Large intestine (tissue), 3 donors: ENCODE measurements at regions not wholly inside any gene's neighbourhood (a gene's known extent, or its start where the extent isn't known, plus 50 kb on each side); places are given as distances from the start of the nearest gene placed in this dataset.

Source experiments
- DNase-seq, 2 donors: peaks; one replicate each; pipeline versions ENCODE4 v3.0.0 to v3.0.0-alpha.2; 2013
- H3K27ac ChIP-seq: one replicate; pipeline ENCODE4 v1.5.1; 2013; ENCODE audit warnings: low read length
- H3K27me3 ChIP-seq: 2 replicates; pipeline ENCODE4 v1.6.1; 2013; ENCODE audit warnings: low read length; ENCODE audit not compliant: control insufficient read depth, insufficient read depth
- H3K36me3 ChIP-seq: 2 replicates; pipeline ENCODE4 v1.6.1; 2013; ENCODE audit warnings: low read length; ENCODE audit not compliant: control insufficient read depth, insufficient read depth
- H3K4me1 ChIP-seq: one replicate; pipeline ENCODE4 v1.6.1; 2013; ENCODE audit warnings: low read length; ENCODE audit not compliant: control insufficient read depth, insufficient read depth
- H3K4me3 ChIP-seq: one replicate; pipeline ENCODE4 v1.5.1; 2013; ENCODE audit warnings: low read length
- H3K9me3 ChIP-seq: one replicate; pipeline ENCODE4 v1.6.1; 2013; ENCODE audit warnings: mild to moderate bottlenecking, low read depth, low read length, moderate library complexity; ENCODE audit not compliant: control insufficient read depth
- whole genome bisulfite sequencing: methylation state at CpG from one replicate; pipeline ENCODE4 v1.1.5; 2013; ENCODE audit warnings: low lambda C conversion rate; ENCODE audit not compliant: insufficient coverage; 5-methylcytosine and 5-hydroxymethylcytosine counted together

GRCh38 chr5:45189481-45189880 is 380.7 kb downstream of the MRPS30 start:
- Histone ChIP-seq H3K36me3 (no peaks in the 10 kb centered on the region), H3K4me3 (no peak overlapping the region), H3K27me3 (no peaks in the 10 kb centered on the region), H3K27ac (no peak overlapping the region), H3K9me3 (no peaks in the 10 kb centered on the region), H3K4me1 (no peaks in the 10 kb centered on the region)
- WGBS, result no CpG with 5 or more reads among the region's 5 CpGs
- no peak for DNase-seq

GRCh38 chr5:45195026-45195425 is 386.3 kb downstream of the MRPS30 start:
- no peak for DNase-seq
- Histone ChIP-seq H3K4me1 (no peaks in the 10 kb centered on the region), H3K9me3 (no peaks in the 10 kb centered on the region), H3K27me3 (no peaks in the 10 kb centered on the region), H3K27ac (no peak overlapping the region), H3K4me3 (no peak overlapping the region), H3K36me3 (no peaks in the 10 kb centered on the region)
- WGBS, result no CpG with 5 or more reads among the region's 1 CpG
